ENCODE measurements at regions not wholly inside any gene's neighbourhood (a gene's known extent, or its start where the extent isn't known, plus 50 kb on each side); places are given as distances from the start of the nearest gene placed in this dataset.

GRCh38 chr6:79756496-79756895 lies 125.4 kb downstream of the SH3BGRL2 start (continued):
- TF ChIP-seq ATF2 (IDR thresholded peaks at IDR 0.05; ENCODE audit: low read length) (no peak), USF2 (IDR thresholded peaks at IDR 0.05; ENCODE audit: low read length) (no peak), TBP (IDR thresholded peaks at IDR 0.05; ENCODE audit: low read depth, low read length) (no peak), RFX5 (IDR thresholded peaks at IDR 0.05; ENCODE audit: borderline replicate concordance, low read depth, low read length) (no peak), NANOG (IDR thresholded peaks at IDR 0.05; ENCODE audit: insufficient read depth, low read depth, low read length, poor library complexity, severe bottlenecking) (no peak), MAFK (IDR thresholded peaks at IDR 0.05; ENCODE audit: low read depth, low read length) (no peak)

Measured in H1 (cell line).